ENCODE measurements at regions not wholly inside any gene's neighbourhood (a gene's known extent, or its start where the extent isn't known, plus 50 kb on each side); places are given as distances from the start of the nearest gene placed in this dataset.

GRCh38 chr2:17223211-17223610 is 295.0 kb downstream of the RAD51AP2 start:
- Histone ChIP-seq H3K36me3 (ENCODE audit: control insufficient read depth in 2 of 2, insufficient read depth in 2 of 2, low read length in 1 of 2) (no peaks in the 10 kb centered on the region), H3K27ac (ENCODE audit: control insufficient read depth, insufficient read depth) (no peak overlapping the region), H3K4me3 (no peak overlapping the region), H4K20me1 (ENCODE audit: control insufficient read depth, insufficient read depth) (no peaks in the 10 kb centered on the region), H3K9ac (ENCODE audit: control insufficient read depth, insufficient read depth, low read length) (no peak overlapping the region), H3K9me3 (replicated peaks; ENCODE audit: control insufficient read depth, insufficient read depth, low read length) (no peaks in the 10 kb centered on the region), H3K4me1 (ENCODE audit: control insufficient read depth, insufficient read depth, low read length) (no peaks in the 10 kb centered on the region), H3K79me2 (ENCODE audit: control insufficient read depth, insufficient read depth, low read length) (no peaks in the 10 kb centered on the region), H3K4me2 (ENCODE audit: control insufficient read depth, insufficient read depth) (no peak overlapping the region), H2AFZ (ENCODE audit: control insufficient read depth, low read depth, low read length) (no peak overlapping the region), H3K27me3 (replicated peaks in 1 of 2; ENCODE audit: control insufficient read depth in 2 of 2, insufficient read depth in 2 of 2, low read length in 1 of 2) (no peaks in the 10 kb centered on the region)
- ChIA-PET SMC1A (ENCODE audit: uncharacterized antibody, unreplicated experiment) (no interaction called here), CTCF (no interaction called here), RAD21 (ENCODE audit: unreplicated experiment) (no interaction called here), POLR2A (no interaction called here)
- TF ChIP-seq ZSCAN29 (IDR thresholded peaks at IDR 0.05), result no peak
- TF ChIP-seq EGR1 (IDR thresholded peaks at IDR 0.05; ENCODE audit: borderline replicate concordance in 1 of 2, low read depth in 2 of 2, low read length in 2 of 2), result no peak
- no peak for TF ChIP-seq CBFB (IDR thresholded peaks at IDR 0.05; ENCODE audit: low read depth)
- TF ChIP-seq ASH2L (IDR thresholded peaks at IDR 0.05; ENCODE audit: borderline replicate concordance, low read depth), result no peak
- TF ChIP-seq, protein P1, sequence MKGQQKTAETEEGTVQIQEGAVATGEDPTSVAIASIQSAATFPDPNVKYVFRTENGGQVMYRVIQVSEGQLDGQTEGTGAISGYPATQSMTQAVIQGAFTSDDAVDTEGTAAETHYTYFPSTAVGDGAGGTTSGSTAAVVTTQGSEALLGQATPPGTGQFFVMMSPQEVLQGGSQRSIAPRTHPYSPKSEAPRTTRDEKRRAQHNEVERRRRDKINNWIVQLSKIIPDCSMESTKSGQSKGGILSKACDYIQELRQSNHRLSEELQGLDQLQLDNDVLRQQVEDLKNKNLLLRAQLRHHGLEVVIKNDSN (IDR thresholded peaks at IDR 0.05; ENCODE audit: borderline replicate concordance, extremely low read length, insufficient read depth, low read depth, low read length), result no peak
- TF ChIP-seq ZBED1 (IDR thresholded peaks at IDR 0.05; ENCODE audit: borderline replicate concordance), result no peak
- no peak for TF ChIP-seq BRCA1 (IDR thresholded peaks at IDR 0.05; ENCODE audit: low read depth, low read length)
- TF ChIP-seq BCL11A (IDR thresholded peaks at IDR 0.05; ENCODE audit: low read depth, low read length), result no peak
- no peak for TF ChIP-seq PAX5 (IDR thresholded peaks at IDR 0.05; ENCODE audit: borderline replicate concordance, low read depth, low read length)
- ATAC-seq, result no peak
- intact Hi-C loops (cut with micrococcal nuclease; ENCODE audit: unreplicated experiment), result no loop called here
- WGBS (ENCODE audit: insufficient coverage, insufficient replicate concordance, low lambda C conversion rate, missing lambda C conversion rate), result 6% methylated on average over 4 of the region's 4 CpGs
- BruUV-seq (replicated peaks), result no TSS peak
- DNase-seq (ENCODE audit: low read depth, low spot score), result no peak
- in situ Hi-C loops (cut with MboI), result no loop called here
- no peak for FAIRE-seq

DNA sequence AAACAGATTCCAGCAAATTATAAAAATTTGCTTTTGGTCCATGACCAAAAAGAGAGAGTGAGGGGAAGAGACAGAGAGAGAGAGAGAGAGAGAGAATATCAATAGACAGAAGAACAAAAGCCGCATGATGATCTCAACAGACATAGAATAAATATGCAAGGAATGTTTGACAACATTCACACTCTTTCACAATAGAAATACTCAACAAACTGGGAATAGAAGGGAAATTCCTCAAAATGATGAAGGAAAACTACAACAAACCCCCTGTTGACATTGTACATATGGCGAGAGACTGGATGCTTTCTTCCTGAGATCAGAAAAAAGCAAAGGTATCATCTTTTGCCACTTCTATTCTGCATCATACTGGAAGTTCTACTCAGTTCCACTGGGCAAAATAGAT is 309.7 kb downstream of the RAD51AP2 start:
- POLR2A ChIA-PET, result no interaction called here
- Histone ChIP-seq H3K79me2 (ENCODE audit: control insufficient read depth, insufficient read depth, low read length) (no peaks in the 10 kb centered on the region), H3K4me3 (no peak overlapping the region), H3K4me1 (ENCODE audit: control insufficient read depth, insufficient read depth, low read length) (no peaks in the 10 kb centered on the region), H3K36me3 (ENCODE audit: control insufficient read depth in 2 of 2, insufficient read depth in 2 of 2, low read length in 1 of 2) (no peaks in the 10 kb centered on the region), H3K9me3 (replicated peaks; ENCODE audit: control insufficient read depth, insufficient read depth, low read length) (no peaks in the 10 kb centered on the region), H3K27me3 (replicated peaks in 1 of 2; ENCODE audit: control insufficient read depth in 2 of 2, insufficient read depth in 2 of 2, low read length in 1 of 2) (no peaks in the 10 kb centered on the region), H3K4me2 (ENCODE audit: control insufficient read depth, insufficient read depth) (no peak overlapping the region), H3K27ac (ENCODE audit: control insufficient read depth, insufficient read depth) (no peak overlapping the region), H3K9ac (ENCODE audit: control insufficient read depth, insufficient read depth, low read length) (no peak overlapping the region), H2AFZ (ENCODE audit: control insufficient read depth, low read depth, low read length) (no peak overlapping the region), H4K20me1 (ENCODE audit: control insufficient read depth, insufficient read depth) (no peaks in the 10 kb centered on the region)
- in situ Hi-C loops (cut with MboI) (no loop called here), intact Hi-C loops (cut with micrococcal nuclease; ENCODE audit: unreplicated experiment) (no loop called here)
- 0% methylated on average over 2 of the region's 2 CpGs for WGBS (ENCODE audit: insufficient coverage, insufficient replicate concordance, low lambda C conversion rate, missing lambda C conversion rate)
- TF ChIP-seq SUZ12 (IDR thresholded peaks at IDR 0.05; ENCODE audit: unreplicated experiment) (no peak), PAX5 (IDR thresholded peaks at IDR 0.05; ENCODE audit: borderline replicate concordance, low read depth, low read length) (no peak), CHD1 (IDR thresholded peaks at IDR 0.05; ENCODE audit: low read depth, low read length) (no peak), RAD51 (IDR thresholded peaks at IDR 0.05) (no peak), HDAC6 (IDR thresholded peaks at IDR 0.05; ENCODE audit: unreplicated experiment) (no peak), MTA3 (IDR thresholded peaks at IDR 0.05; ENCODE audit: borderline replicate concordance, low read length) (no peak), FOS (IDR thresholded peaks at IDR 0.05; ENCODE audit: borderline replicate concordance, extremely low read depth, insufficient read length) (no peak), PAX8 (IDR thresholded peaks at IDR 0.05) (no peak)
- TF ChIP-seq, protein P2, sequence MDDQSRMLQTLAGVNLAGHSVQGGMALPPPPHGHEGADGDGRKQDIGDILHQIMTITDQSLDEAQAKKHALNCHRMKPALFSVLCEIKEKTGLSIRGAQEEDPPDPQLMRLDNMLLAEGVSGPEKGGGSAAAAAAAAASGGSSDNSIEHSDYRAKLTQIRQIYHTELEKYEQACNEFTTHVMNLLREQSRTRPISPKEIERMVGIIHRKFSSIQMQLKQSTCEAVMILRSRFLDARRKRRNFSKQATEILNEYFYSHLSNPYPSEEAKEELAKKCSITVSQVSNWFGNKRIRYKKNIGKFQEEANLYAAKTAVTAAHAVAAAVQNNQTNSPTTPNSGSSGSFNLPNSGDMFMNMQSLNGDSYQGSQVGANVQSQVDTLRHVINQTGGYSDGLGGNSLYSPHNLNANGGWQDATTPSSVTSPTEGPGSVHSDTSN (IDR thresholded peaks at IDR 0.05; ENCODE audit: insufficient replicate concordance, low read depth, low read length), result no peak
- FAIRE-seq (no peak), DNase-seq (ENCODE audit: low read depth, low spot score) (no peak), ATAC-seq (no peak)
- RAD21 ChIA-PET (ENCODE audit: unreplicated experiment), result no interaction called here
- no TSS peak for BruUV-seq (replicated peaks)
- SMC1A ChIA-PET (ENCODE audit: uncharacterized antibody, unreplicated experiment), result no interaction called here
- CTCF ChIA-PET, result no interaction called here
